ENCODE measurements at regions not wholly inside any gene's neighbourhood (a gene's known extent, or its start where the extent isn't known, plus 50 kb on each side); places are given as distances from the start of the nearest gene placed in this dataset.

- no peak overlapping the region for H3K4me3 Mint-ChIP-seq (ENCODE audit: unreplicated experiment)
- peaks cover 7% of the 10 kb centered on the region for H3K4me1 Mint-ChIP-seq (ENCODE audit: insufficient read depth, unreplicated experiment)
- no peaks in the 10 kb centered on the region for H3K27me3 Mint-ChIP-seq (ENCODE audit: insufficient read depth, unreplicated experiment)
- no peaks in the 10 kb centered on the region for H3K36me3 Mint-ChIP-seq (ENCODE audit: insufficient read depth, unreplicated experiment)
- H3K27ac Mint-ChIP-seq (ENCODE audit: low read depth, unreplicated experiment), result no peak overlapping the region
- ChIA-PET POLR2A (interaction anchor here (1.0 kb wide), 1 partner anchor 10 kb away, joined by 3 read pairs; no protein-coding TSS in a partner anchor), CTCF (no interaction called here)
- intact Hi-C loops (cut with micrococcal nuclease), result no loop called here
- no TSS peak for BruUV-seq (replicated peaks)
- no peaks in the 10 kb centered on the region for H3K9me3 Mint-ChIP-seq (ENCODE audit: unreplicated experiment)
- DNase-seq (ENCODE audit: unreplicated experiment), result no peak
- TF ChIP-seq CTCF (IDR thresholded peaks at IDR 0.05; ENCODE audit: unreplicated experiment), result no peak
These were observed 114.9 kb upstream of the OSR1 start for GRCh38 chr2:19473350-19473749.

- Mint-ChIP-seq H3K27me3 (ENCODE audit: insufficient read depth, unreplicated experiment) (no peaks in the 10 kb centered on the region), H3K27ac (ENCODE audit: low read depth, unreplicated experiment) (no peak overlapping the region), H3K4me3 (ENCODE audit: unreplicated experiment) (no peak overlapping the region), H3K36me3 (ENCODE audit: insufficient read depth, unreplicated experiment) (no peaks in the 10 kb centered on the region), H3K9me3 (ENCODE audit: unreplicated experiment) (peaks cover 1% of the 10 kb centered on the region), H3K4me1 (ENCODE audit: insufficient read depth, unreplicated experiment) (peaks cover 7% of the 10 kb centered on the region)
- intact Hi-C loops (cut with micrococcal nuclease), result no loop called here
- ChIA-PET POLR2A (interaction anchor here (1.0 kb wide), 1 partner anchor 9 kb away, joined by 3 read pairs; no protein-coding TSS in a partner anchor), CTCF (no interaction called here)
- BruUV-seq (replicated peaks), result no TSS peak
- no peak for DNase-seq (ENCODE audit: unreplicated experiment)
- TF ChIP-seq CTCF (IDR thresholded peaks at IDR 0.05; ENCODE audit: unreplicated experiment), result no peak
These were observed 114.1 kb upstream of the OSR1 start for GRCh38 chr2:19472391-19472978.

DNA sequence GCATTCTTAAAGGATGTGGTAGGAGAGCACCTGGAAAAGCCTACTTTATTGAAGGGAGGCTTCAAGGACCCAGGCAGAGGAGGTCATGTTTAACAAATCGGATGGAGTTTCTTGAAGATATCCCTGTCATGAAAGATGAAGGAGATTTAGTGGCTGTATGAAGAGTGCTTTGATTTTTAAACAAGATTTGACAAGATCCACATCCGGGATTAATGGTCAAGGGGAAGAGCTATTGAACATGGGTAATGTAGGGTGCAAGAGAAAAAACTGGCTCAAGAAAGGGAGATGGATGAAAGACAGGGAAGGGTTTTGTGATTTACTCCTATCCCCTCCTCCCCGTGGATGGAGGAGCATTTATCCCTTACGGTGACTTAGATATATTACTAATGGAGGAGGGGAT, 113.1 kb upstream of the OSR1 start:
- no peaks in the 10 kb centered on the region for H3K27me3 Mint-ChIP-seq (ENCODE audit: insufficient read depth, unreplicated experiment)
- no peak overlapping the region for H3K27ac Mint-ChIP-seq (ENCODE audit: low read depth, unreplicated experiment)
- no peaks in the 10 kb centered on the region for H3K36me3 Mint-ChIP-seq (ENCODE audit: insufficient read depth, unreplicated experiment)
- H3K4me1 Mint-ChIP-seq (ENCODE audit: insufficient read depth, unreplicated experiment), result peaks cover 7% of the 10 kb centered on the region
- intact Hi-C loops (cut with micrococcal nuclease), result no loop called here
- DNase-seq (ENCODE audit: unreplicated experiment), result no peak
- TF ChIP-seq CTCF (IDR thresholded peaks at IDR 0.05; ENCODE audit: unreplicated experiment), result no peak
- no TSS peak for BruUV-seq (replicated peaks)
- CTCF ChIA-PET, result no interaction called here
- POLR2A ChIA-PET, result no interaction called here
- H3K4me3 Mint-ChIP-seq (ENCODE audit: unreplicated experiment), result no peak overlapping the region
- H3K9me3 Mint-ChIP-seq (ENCODE audit: unreplicated experiment), result peaks cover 8% of the 10 kb centered on the region

DNA sequence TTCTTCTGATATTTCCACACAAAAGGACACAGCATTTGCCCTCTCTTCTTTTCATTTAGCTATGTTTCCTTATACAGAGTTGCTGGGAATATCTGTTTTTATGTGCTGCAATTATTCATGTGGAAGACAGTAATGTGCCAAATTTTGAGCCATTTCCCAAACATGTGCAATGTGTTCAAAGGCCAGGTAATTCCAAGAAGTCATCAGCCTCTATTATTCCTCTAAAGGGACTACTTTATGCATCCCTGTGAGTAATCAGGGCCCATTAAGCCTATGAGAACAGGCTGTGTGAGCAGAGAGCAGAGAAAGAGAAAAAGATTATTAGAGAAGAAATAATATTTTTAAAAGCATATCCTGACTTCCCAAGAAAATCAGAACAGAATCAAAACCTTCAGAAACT, 107.6 kb upstream of the OSR1 start:
- ChIA-PET CTCF (interaction anchor here (0.7 kb wide), 1 partner anchor 10 kb away, joined by 3 read pairs; no protein-coding TSS in a partner anchor), POLR2A (no interaction called here)
- no TSS peak for BruUV-seq (replicated peaks)
- H3K27ac Mint-ChIP-seq (ENCODE audit: low read depth, unreplicated experiment), result no peak overlapping the region
- no peak for DNase-seq (ENCODE audit: unreplicated experiment)
- no peaks in the 10 kb centered on the region for H3K36me3 Mint-ChIP-seq (ENCODE audit: insufficient read depth, unreplicated experiment)
- no peaks in the 10 kb centered on the region for H3K4me1 Mint-ChIP-seq (ENCODE audit: insufficient read depth, unreplicated experiment)
- H3K9me3 Mint-ChIP-seq (ENCODE audit: unreplicated experiment), result peaks cover 8% of the 10 kb centered on the region
- no peak for TF ChIP-seq CTCF (IDR thresholded peaks at IDR 0.05; ENCODE audit: unreplicated experiment)
- H3K4me3 Mint-ChIP-seq (ENCODE audit: unreplicated experiment), result no peak overlapping the region
- intact Hi-C loops (cut with micrococcal nuclease), result no loop called here
- H3K27me3 Mint-ChIP-seq (ENCODE audit: insufficient read depth, unreplicated experiment), result no peaks in the 10 kb centered on the region
